CD4-positive, alpha-beta T cell (primary cell): ENCODE measurements at regions not wholly inside any gene's neighbourhood (a gene's known extent, or its start where the extent isn't known, plus 50 kb on each side); places are given as distances from the start of the nearest gene placed in this dataset.

Experiments used
- ATAC-seq: fragments of 200-7000 bp; cut with Tn5 transposase; one replicate; pipeline ENCODE4 v1.10.0; 2022; ENCODE audit warnings: mild to moderate bottlenecking; ENCODE audit not compliant: poor library complexity
- CTCF ChIA-PET: fragments of 350-600 bp; sonication (Branson Sonifier 250); formaldehyde crosslinking; loops from one replicate; lab custom pipeline; 2021; ENCODE audit warnings: antibody characterized with exemption, inconsistent platforms; lab: Charles Lee
- POLR2A ChIA-PET: fragments of 350-600 bp; sonication (Branson Sonifier 250); formaldehyde crosslinking; loops from one replicate; lab custom pipeline; 2021; ENCODE audit warnings: antibody characterized with exemption, inconsistent platforms; lab: Charles Lee
- DNase-seq, 14 experiments: peaks; one replicate each; pipeline ENCODE4 v3.0.0-alpha.2; 2013 to 2020; ENCODE audit warnings: mixed read lengths in 2 of 14
- H3K27ac ChIP-seq, 2 donors: one replicate each; pipeline versions ENCODE4 v1.5.1 to v1.7.0; 2013; ENCODE audit warnings: low read length in 2 of 2, low read depth in 1 of 2, mild to moderate bottlenecking in 1 of 2
- H3K27me3 ChIP-seq, 2 experiments: 1 replicate in 1 of 2; 2 replicates in 1 of 2; pipeline versions ENCODE4 v1.6.1 to v1.7.0; 2013; ENCODE audit warnings: low read length in 2 of 2, control low read depth in 1 of 2, mild to moderate bottlenecking in 1 of 2, moderate library complexity in 1 of 2; ENCODE audit not compliant: insufficient read depth in 2 of 2, control insufficient read depth in 1 of 2
- H3K36me3 ChIP-seq: one replicate; pipeline ENCODE4 v1.6.1; 2013; ENCODE audit warnings: low read length, control low read depth; ENCODE audit not compliant: insufficient read depth
- H3K4me1 ChIP-seq: one replicate; pipeline ENCODE4 v1.6.1; 2013; ENCODE audit warnings: low read length, control low read depth; ENCODE audit not compliant: insufficient read depth
- H3K4me3 ChIP-seq: one replicate; pipeline ENCODE4 v1.5.1; 2013; ENCODE audit warnings: mild to moderate bottlenecking, low read length, moderate library complexity
- H3K9me3 ChIP-seq, 2 experiments: 1 replicate in 1 of 2; 2 replicates in 1 of 2; pipeline versions ENCODE4 v1.6.1 to v1.7.0; 2013; ENCODE audit warnings: low read length in 2 of 2, mild to moderate bottlenecking in 2 of 2, control low read depth in 1 of 2, moderate library complexity in 1 of 2; ENCODE audit not compliant: control insufficient read depth in 1 of 2, insufficient read depth in 1 of 2
- H3K27ac Mint-ChIP-seq: one replicate; pipeline ENCODE4 v1.8.0; 2020; ENCODE audit warnings: mixed read lengths
- H3K27me3 Mint-ChIP-seq: one replicate; pipeline ENCODE4 v1.8.0; 2021; ENCODE audit warnings: mixed read lengths
- H3K36me3 Mint-ChIP-seq: one replicate; pipeline ENCODE4 v1.8.0; 2021; ENCODE audit warnings: low read depth, mixed read lengths
- H3K4me1 Mint-ChIP-seq: one replicate; pipeline ENCODE4 v1.8.0; 2021; ENCODE audit warnings: low read depth, mixed read lengths
- H3K4me3 Mint-ChIP-seq: one replicate; pipeline ENCODE4 v1.8.0; 2020; ENCODE audit warnings: mild to moderate bottlenecking, mixed read lengths
- H3K9me3 Mint-ChIP-seq: one replicate; pipeline ENCODE4 v1.8.0; 2020; ENCODE audit warnings: mixed read lengths
- intact Hi-C, 2 experiments: fragments of 100-400 bp; cut with DNase I in 1 of 2; cut with micrococcal nuclease in 1 of 2; formaldehyde crosslinking; loops; one replicate each; pipeline versions ENCODE4 v1.15.1 to v1.9.0; 2023 to 2025; cut with DNase I, micrococcal nuclease
- TF ChIP-seq, protein P1 (sequence below): fragments of 200-600 bp; IDR thresholded peaks from one replicate; pipeline ENCODE4 v1.8.0; 2022; ENCODE audit warnings: antibody characterized with exemption, mild to moderate bottlenecking

DNA sequence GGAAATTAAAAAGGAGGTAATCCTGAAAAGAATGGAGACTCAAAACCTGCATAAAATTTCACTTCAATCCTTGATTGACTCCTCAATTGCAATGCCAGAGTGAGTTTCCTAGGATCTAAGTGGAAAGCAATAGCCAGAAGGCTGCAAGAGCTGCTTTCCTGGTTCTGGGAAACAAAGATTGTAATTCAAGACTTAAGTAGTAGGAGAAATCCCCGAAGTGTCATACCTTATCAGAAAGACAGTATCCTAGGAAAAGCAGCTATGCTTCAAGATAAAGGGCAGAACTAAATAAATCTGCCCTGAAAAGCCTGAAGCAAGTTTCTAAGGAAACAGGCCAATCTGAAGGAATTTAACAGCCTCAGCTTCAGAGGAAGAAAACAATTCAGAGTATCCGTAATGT, 390.2 kb downstream of the DSC3 start:
- no peak for ATAC-seq
- TF ChIP-seq, protein P1, sequence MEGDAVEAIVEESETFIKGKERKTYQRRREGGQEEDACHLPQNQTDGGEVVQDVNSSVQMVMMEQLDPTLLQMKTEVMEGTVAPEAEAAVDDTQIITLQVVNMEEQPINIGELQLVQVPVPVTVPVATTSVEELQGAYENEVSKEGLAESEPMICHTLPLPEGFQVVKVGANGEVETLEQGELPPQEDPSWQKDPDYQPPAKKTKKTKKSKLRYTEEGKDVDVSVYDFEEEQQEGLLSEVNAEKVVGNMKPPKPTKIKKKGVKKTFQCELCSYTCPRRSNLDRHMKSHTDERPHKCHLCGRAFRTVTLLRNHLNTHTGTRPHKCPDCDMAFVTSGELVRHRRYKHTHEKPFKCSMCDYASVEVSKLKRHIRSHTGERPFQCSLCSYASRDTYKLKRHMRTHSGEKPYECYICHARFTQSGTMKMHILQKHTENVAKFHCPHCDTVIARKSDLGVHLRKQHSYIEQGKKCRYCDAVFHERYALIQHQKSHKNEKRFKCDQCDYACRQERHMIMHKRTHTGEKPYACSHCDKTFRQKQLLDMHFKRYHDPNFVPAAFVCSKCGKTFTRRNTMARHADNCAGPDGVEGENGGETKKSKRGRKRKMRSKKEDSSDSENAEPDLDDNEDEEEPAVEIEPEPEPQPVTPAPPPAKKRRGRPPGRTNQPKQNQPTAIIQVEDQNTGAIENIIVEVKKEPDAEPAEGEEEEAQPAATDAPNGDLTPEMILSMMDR: no peak
- no peaks in the 10 kb centered on the region for H3K4me1 ChIP-seq
- no peak overlapping the region for H3K4me3 ChIP-seq
- intact Hi-C loops: no loop called here
- no peaks in the 10 kb centered on the region for H3K27me3 Mint-ChIP-seq
- peaks cover 5% of the 10 kb centered on the region for H3K9me3 Mint-ChIP-seq
- H3K36me3 ChIP-seq: no peaks in the 10 kb centered on the region
- H3K27ac Mint-ChIP-seq: no peak overlapping the region
- ChIA-PET CTCF (no interaction called here), POLR2A (no interaction called here)
- no peaks in the 10 kb centered on the region for H3K36me3 Mint-ChIP-seq
- H3K4me3 Mint-ChIP-seq: no peak overlapping the region
- H3K9me3 ChIP-seq: no peaks in the 10 kb centered on the region
- no peak overlapping the region for H3K27ac ChIP-seq
- no peaks in the 10 kb centered on the region for H3K27me3 ChIP-seq
- no peak for DNase-seq
- H3K4me1 Mint-ChIP-seq: no peaks in the 10 kb centered on the region

DNA sequence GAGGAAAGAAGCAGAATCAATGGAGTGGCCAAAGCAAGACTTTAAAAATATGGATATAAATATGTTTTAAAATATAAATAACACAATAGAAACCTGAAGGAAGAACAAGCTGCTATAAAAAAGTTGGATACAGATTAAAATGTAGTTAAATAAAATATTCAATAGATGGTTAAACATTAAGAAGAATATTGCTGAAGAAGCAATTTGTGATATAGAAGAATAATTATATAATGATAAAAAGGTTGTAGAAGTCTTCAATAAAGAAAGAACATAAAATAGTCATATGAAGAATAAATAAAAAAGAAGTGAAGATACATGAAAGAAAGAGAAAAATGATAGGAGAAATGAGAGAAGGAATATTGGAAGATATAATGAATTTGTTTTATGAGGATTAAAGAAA, 392.0 kb downstream of the DSC3 start:
- ChIA-PET CTCF (no interaction called here), POLR2A (no interaction called here)
- H3K27ac Mint-ChIP-seq: no peak overlapping the region
- H3K9me3 Mint-ChIP-seq: peaks cover 5% of the 10 kb centered on the region
- DNase-seq: no peak
- Histone ChIP-seq H3K9me3 (no peaks in the 10 kb centered on the region), H3K4me1 (no peaks in the 10 kb centered on the region), H3K27ac (no peak overlapping the region), H3K4me3 (no peak overlapping the region), H3K36me3 (no peaks in the 10 kb centered on the region), H3K27me3 (no peaks in the 10 kb centered on the region)
- intact Hi-C loops: no loop called here
- H3K4me1 Mint-ChIP-seq: no peaks in the 10 kb centered on the region
- H3K4me3 Mint-ChIP-seq: no peak overlapping the region
- TF ChIP-seq, protein P1: no peak
- H3K27me3 Mint-ChIP-seq: no peaks in the 10 kb centered on the region
- ATAC-seq: no peak
- no peaks in the 10 kb centered on the region for H3K36me3 Mint-ChIP-seq

DNA sequence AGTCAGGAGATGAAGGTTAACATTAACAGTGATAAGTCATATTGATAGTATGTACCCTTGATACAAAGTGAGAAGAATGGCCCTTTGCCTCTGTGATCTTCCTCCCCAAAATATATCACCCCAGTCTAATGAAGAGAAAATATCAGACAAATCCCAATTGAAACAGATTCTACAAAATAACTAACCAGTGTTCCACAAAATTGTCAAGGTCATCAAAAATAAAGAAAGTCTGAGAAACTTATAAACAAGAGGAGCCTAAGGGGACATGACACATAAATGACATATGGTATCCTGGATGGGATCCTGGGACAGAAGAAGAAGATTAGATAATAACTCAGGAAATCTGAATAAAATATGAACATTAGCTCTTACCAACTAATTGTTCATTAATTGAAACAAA, 398.4 kb downstream of the DSC3 start:
- Histone ChIP-seq H3K9me3 (no peaks in the 10 kb centered on the region), H3K27ac (no peak overlapping the region), H3K27me3 (no peaks in the 10 kb centered on the region), H3K4me3 (no peak overlapping the region), H3K4me1 (no peaks in the 10 kb centered on the region), H3K36me3 (no peaks in the 10 kb centered on the region)
- intact Hi-C loops: no loop called here
- Mint-ChIP-seq H3K4me1 (no peaks in the 10 kb centered on the region), H3K36me3 (no peaks in the 10 kb centered on the region), H3K27ac (no peak overlapping the region), H3K9me3 (peaks cover 4% of the 10 kb centered on the region), H3K4me3 (no peak overlapping the region), H3K27me3 (no peaks in the 10 kb centered on the region)
- DNase-seq: no peak
- TF ChIP-seq, protein P1: no peak
- ChIA-PET CTCF (no interaction called here), POLR2A (no interaction called here)
- no peak for ATAC-seq
